ENCODE measurements at regions not wholly inside any gene's neighbourhood (a gene's known extent, or its start where the extent isn't known, plus 50 kb on each side); places are given as distances from the start of the nearest gene placed in this dataset.
"Not testable (repeated sequence)": the region's sequence is repeated elsewhere in the genome, so short reads cannot be mapped to it uniquely, and the experiment has no call there.

DNA sequence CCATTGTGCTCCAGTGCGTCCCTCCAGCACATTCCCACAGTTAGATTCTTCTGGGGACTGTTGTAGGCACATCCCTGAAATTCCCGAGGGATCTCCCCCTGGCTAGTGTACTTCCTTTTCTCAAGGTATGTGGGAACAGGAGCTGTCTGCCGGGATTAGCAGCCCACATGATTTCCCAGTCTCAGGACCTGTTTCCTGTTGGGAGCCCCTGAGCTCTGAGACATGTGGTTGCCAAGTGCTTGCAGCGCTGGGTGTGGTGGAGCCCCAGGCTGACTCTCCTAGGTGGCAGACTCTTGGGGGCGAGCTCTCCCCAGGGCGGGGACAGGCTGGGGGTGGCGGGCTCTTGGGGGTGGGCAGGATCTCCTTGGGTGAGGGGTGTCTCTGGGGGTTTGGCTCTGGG is 287.0 kb upstream of the PLGLB1 start:
- not testable (repeated sequence) for DNase-seq (ENCODE audit: low spot score in 2 of 2); FAIRE-seq

DNA sequence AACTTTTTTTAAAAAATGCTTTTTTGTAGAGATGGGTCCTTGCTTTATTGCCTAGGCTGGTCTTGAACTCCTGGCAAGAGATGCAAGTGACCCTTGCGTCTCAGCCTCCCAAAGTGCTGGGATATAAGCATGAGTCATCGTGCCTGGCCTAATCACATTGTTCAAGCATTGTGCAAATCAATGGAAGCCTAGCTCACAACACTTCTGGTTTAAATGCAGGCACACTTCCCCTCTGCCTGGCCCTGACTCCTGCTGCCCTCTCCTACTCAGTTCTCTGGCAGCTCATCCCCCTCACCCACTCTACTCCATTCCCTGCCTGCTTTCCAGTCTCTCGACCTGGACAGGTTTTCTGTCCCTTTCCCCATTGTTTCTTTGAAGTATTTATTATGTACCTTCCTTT is 288.1 kb upstream of the PLGLB1 start:
- not testable (repeated sequence) for DNase-seq (ENCODE audit: low spot score in 2 of 2); FAIRE-seq

- DNase-seq (ENCODE audit: low spot score in 2 of 2), result not testable (repeated sequence)
Measured at GRCh38 chr2:87311896-87312441, 290.3 kb upstream of the PLGLB1 start.

DNA sequence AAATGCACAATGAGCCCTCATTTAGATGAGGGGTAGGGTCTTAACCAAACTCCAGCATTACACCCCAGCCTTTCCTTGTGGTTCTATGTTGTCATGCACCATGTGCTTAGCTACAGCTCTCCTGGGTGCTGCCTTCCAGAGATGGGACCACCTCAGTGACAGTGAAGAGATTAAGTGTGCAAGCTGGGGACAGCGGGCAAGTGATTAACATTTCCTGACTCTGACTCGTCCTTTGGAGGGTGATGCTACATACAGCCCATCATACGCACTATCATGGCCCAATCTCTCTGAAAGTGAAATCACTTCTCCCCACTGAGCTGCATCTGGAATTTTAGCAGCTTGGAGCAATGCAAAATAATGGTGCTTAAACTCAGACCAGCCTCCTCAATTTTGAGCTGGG is 293.0 kb upstream of the PLGLB1 start:
- not testable (repeated sequence) for FAIRE-seq

More at GRCh38 chr2:87311896-87312441, 290.3 kb upstream of the PLGLB1 start:
- FAIRE-seq, result not testable (repeated sequence)

GRCh38 chr2:87315183-87315902 is 293.7 kb upstream of the PLGLB1 start:
- not testable (repeated sequence) for FAIRE-seq; DNase-seq (ENCODE audit: low spot score in 2 of 2)

More for the DNA sequence above, 293.0 kb upstream of the PLGLB1 start:
- not testable (repeated sequence) for DNase-seq (ENCODE audit: low spot score in 2 of 2)

DNA sequence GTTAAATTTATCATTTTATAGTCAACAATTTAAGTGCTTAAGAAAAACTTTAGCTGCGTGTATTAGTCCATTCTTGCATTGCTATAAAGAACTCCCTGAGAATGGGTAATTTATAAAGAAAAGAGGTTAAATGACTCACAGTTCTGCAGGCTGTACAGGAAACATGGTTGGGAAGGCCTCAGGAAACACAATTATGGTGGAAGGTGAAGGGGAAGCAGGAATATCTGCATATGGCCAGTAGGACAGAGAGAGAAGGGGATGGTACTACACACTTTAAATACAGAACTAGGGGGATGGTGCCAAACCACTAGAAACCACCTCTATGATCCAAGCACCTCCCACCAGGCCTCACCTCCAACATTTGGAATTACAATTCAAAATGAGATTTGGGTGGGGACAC is 295.5 kb upstream of the PLGLB1 start:
- not testable (repeated sequence) for DNase-seq (ENCODE audit: low spot score in 2 of 2); FAIRE-seq

- not testable (repeated sequence) for DNase-seq (ENCODE audit: low spot score in 2 of 2); FAIRE-seq
Measured at GRCh38 chr2:87318814-87319491, 297.3 kb upstream of the PLGLB1 start.

DNA sequence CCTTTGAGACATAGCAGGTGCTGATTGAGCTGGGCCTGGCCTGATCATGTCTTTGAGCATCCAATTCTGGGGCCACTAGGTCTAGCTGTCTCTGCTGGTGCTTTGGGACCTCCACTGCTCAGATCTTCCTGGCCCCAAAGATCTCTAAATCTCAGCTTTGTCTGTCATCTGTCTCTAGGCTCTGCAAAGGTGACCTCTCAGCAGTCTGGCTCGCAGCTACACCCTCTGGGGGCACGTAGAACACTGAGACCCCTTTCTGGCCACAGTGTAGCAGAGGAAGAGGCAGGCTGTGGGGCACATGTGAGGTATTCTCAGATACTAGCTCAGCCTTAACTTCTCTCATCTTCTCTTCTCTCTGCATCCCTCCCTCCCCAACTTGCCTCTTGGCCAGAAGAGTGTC is 298.1 kb upstream of the PLGLB1 start:
- not testable (repeated sequence) for DNase-seq (ENCODE audit: low spot score in 2 of 2); FAIRE-seq

DNA sequence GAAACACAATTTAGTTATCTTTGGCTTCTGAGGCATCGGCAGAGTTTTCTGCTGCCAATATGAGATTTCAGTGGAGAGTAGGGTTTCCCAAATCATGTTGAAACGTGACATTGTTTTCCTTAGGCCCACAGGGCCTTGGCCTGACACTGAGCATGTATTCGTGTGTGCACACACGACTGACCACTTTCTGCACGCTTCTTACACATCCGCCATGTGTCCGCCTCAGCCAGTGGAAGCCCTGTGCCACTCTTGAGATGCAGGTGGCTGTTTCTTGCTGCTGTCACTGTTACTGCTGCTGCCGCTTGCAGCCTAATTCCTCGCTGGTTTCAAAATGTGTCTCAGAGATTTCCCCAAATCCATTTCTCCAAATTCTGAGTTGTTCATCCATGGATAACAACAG is 299.6 kb upstream of the PLGLB1 start:
- not testable (repeated sequence) for DNase-seq (ENCODE audit: low spot score in 2 of 2); FAIRE-seq

- FAIRE-seq; DNase-seq (ENCODE audit: low spot score in 2 of 2): not testable (repeated sequence)
Measured at GRCh38 chr2:87324335-87325041, 302.8 kb upstream of the PLGLB1 start.

- not testable (repeated sequence) for DNase-seq (ENCODE audit: low spot score in 2 of 2); FAIRE-seq
Measured at GRCh38 chr2:87325042-87325910, 303.6 kb upstream of the PLGLB1 start.

DNA sequence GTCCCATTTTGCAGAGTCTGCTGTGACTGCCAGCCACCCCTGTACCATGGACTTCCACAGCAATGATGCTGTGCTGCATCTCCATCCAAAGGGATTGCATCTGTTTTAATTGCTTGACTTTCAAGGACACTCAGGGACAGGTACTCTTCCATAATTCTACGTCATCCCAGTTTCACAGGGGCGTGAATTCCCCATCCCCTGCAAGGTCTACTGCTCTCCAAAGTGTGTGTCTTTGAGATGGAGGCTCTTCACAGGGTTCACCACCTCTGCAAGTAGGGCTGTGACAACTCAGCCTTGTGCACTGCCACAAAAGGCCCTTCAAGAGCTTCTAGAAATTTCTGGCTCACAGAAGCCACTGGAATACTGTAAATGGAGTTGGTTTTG is 304.3 kb upstream of the PLGLB1 start:
- not testable (repeated sequence) for DNase-seq (ENCODE audit: low spot score in 2 of 2); FAIRE-seq

- not testable (repeated sequence) for DNase-seq (ENCODE audit: low spot score in 2 of 2); FAIRE-seq
Measured at GRCh38 chr2:87326754-87327153, 305.1 kb upstream of the PLGLB1 start.

- FAIRE-seq; DNase-seq (ENCODE audit: low spot score in 2 of 2): not testable (repeated sequence)
Measured at GRCh38 chr2:87327648-87328371, 306.2 kb upstream of the PLGLB1 start.

DNA sequence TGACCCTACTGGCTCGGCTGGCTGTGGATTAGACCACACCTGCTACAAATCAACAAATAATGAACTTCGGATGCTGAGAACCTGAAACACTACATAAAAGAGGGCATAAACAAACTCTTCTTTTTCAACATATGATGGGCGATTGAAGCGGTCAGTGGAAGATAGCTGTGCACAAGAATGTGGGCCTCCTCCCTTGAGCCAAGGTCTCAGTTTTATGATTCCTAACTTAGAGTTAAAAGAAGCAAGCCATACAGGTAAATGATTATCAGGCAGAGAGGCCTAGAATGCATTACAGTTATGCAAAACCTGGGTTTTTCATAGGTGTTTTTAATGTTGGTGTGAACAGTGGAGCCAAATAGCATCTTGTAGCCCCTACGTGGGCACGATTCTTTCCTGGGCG is 307.9 kb upstream of the PLGLB1 start:
- FAIRE-seq, result not testable (repeated sequence)

GRCh38 chr2:87330486-87330885 is 308.8 kb upstream of the PLGLB1 start:
- not testable (repeated sequence) for FAIRE-seq; DNase-seq (ENCODE audit: low spot score in 2 of 2)

More for the DNA sequence above, 307.9 kb upstream of the PLGLB1 start:
- DNase-seq (ENCODE audit: low spot score in 2 of 2), result not testable (repeated sequence)

DNA sequence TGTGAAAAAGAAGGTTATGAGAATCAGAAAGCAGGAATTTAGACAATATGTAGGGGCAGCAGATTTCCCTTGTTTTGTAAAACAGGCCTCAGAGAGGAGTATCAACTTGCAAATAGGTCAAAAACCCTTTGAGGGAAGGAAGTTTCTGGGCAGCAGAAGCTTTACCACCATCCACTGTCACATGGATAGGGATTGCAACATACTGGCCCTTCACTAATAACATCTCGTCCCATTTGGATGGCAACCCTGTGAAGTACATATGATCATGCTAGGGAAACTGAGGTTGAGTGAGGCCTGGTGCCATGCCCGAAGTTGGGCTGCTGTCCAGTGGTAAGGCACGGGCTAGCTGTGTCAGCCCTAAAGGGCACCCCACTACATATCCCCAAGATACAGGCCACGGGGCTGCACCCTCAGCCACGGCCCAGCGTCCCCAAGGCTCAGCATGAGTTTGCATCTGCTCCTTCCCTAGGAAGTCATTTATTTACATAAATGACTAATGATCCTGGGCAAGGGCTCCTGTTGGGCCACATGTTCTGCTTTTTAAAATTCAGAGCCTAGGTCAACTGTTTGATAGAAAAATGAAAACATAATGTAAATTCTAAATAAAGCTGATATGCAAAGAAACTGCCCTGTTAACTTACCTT is 310.4 kb upstream of the PLGLB1 start:
- not testable (repeated sequence) for FAIRE-seq; DNase-seq (ENCODE audit: low spot score in 2 of 2)

- DNase-seq (ENCODE audit: low spot score in 2 of 2); FAIRE-seq: not testable (repeated sequence)
Measured at GRCh38 chr2:87334888-87335287, 313.2 kb upstream of the PLGLB1 start.

Data from frontal cortex (tissue), 3 donors.